Frontal cortex (tissue), 3 donors: ENCODE measurements at regions not wholly inside any gene's neighbourhood (a gene's known extent, or its start where the extent isn't known, plus 50 kb on each side); places are given as distances from the start of the nearest gene placed in this dataset.

Experiments used
- DNase-seq, 2 donors: peaks; one replicate each; pipeline ENCODE4 v3.0.0; 2012; ENCODE audit warnings: low spot score in 2 of 2
- FAIRE-seq: peaks from 2 replicates; lab custom pipeline; 2012; peaks lifted over from hg19 to GRCh38; lab: Jason Lieb, UNC
- donor health status: control.
- donor health status: control.
- donor health status: control.

DNA sequence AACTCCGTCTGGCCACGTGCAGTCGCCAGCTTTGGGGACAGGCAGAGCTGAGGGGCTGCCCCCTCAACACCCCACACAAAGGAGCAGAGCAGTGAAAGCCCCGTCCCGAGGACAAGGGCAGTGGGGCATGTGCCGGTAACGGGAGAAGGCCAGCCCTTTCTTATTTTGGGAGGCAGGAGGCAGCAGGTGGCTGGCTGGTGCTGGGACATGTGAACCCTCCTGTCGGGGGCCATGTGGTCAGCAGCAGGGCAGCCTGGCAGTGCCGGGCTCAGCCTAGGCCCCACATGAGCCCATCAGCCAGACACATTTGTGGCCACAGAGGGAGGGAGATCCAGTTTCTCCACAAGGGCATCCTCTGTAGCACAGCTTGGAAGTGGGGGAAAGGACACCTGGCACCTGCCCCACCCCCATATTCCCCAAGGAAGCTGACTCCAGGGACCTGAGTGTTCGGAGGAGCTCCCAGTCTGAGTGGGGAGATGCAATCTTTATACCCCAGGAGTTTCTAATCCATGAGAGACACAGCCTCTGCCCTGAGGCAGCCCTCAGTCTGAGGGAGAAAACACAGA is 137.6 kb downstream of the MRPL14 start:
- FAIRE-seq (no peak), DNase-seq (no peak)

DNA sequence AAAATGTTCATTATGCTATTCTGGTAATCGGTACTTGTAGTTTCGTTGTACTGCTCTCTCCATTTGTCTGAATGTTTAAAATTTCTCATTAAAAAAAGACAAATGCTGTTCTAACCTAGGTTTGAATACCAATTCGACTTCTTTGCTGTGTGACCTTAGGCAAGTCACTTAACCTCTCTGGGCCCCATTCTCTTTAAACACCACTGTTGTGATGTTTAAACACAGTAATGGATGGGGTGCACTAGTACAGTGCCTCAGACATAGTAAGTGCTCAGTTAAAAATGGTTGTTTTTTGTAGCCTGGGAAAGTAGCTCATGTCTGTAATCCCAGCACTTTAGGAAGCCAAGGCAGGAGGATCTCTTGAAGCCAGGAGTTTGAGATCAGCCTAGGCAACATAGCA is 138.5 kb downstream of the MRPL14 start:
- FAIRE-seq: no peak

DNA sequence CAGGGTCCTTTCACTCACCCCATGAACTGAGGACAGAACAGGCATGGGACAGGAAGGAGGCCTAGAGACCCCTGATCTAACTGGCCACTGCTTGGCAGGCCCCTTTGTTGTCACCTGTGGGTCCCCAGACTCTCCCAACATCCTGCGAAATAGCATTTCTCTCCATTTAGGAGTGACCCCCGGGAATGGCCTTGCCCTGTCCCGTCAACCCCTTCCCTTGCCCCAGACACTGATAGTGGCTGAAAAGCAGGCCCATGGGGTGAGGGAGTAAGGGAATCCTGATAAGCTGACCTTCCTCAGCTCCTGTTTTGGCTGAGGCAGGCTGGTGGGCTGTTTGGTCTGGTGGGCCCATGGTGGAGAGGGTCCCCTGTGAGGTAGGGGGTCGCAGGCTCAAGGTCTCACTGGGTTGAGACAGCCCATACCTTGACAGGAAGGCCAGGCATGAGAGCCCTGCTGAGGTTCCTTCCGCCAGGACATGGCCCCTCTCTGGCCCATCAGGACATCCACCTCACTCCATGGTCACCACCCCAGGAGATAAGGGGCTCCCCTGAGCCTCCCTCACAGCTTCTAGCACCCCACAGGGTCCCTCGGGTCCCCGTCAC is 139.3 kb downstream of the MRPL14 start:
- FAIRE-seq (no peak), DNase-seq (no peak)

More for the DNA sequence above, 138.5 kb downstream of the MRPL14 start:
- no peak for DNase-seq

DNA sequence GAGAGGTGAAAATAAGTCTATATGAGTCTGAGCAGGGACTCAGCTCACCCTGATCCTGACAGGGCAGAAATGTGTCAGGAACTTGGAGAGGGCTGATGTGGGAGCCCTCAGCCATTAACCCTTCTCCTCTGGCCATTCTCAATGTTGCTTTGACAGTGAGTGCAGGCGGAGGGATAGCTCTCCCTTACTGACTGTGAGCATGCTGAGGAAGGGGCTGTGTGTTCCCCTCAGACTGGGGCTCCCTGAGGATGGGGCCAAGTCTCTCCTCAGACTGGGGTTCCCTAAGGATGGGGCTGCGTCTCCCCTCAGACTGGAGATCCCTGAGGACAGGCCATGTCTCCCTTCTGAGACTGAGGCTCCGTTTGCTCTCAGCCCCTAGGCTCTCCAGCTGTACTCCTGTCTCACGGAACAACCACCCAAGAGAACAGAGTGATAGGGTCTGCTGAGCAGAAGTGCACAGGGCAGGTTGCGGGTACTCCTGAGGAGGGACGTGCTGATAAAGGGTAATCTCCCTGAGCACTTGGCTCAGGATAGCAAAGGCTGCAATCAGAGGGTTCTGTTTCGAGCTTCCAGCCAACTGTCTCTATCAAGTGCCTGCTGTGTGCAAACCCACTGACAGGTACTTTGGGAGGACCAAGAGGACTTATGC is 141.0 kb downstream of the MRPL14 start:
- DNase-seq (no peak), FAIRE-seq (no peak)

DNA sequence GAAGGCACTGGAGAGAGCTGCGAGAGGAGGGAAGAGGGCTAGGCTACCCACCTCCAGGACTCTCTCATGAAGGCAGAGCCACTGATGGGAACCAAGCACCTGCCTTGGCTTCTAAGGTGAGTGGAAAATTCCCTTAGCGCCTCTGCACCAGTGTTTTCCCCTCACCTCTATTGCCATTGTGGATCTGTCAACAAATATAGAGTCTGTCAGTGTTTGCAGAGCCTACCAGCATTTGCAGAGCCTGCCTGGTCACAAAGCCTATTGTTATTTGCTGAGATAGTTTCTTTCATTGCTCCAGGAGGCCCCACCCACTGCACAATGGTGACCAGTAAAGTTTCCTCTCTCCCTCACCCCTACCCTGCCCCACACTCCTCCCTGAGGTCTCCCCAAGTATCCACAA is 141.9 kb downstream of the MRPL14 start:
- DNase-seq: no peak
- FAIRE-seq: no peak

DNA sequence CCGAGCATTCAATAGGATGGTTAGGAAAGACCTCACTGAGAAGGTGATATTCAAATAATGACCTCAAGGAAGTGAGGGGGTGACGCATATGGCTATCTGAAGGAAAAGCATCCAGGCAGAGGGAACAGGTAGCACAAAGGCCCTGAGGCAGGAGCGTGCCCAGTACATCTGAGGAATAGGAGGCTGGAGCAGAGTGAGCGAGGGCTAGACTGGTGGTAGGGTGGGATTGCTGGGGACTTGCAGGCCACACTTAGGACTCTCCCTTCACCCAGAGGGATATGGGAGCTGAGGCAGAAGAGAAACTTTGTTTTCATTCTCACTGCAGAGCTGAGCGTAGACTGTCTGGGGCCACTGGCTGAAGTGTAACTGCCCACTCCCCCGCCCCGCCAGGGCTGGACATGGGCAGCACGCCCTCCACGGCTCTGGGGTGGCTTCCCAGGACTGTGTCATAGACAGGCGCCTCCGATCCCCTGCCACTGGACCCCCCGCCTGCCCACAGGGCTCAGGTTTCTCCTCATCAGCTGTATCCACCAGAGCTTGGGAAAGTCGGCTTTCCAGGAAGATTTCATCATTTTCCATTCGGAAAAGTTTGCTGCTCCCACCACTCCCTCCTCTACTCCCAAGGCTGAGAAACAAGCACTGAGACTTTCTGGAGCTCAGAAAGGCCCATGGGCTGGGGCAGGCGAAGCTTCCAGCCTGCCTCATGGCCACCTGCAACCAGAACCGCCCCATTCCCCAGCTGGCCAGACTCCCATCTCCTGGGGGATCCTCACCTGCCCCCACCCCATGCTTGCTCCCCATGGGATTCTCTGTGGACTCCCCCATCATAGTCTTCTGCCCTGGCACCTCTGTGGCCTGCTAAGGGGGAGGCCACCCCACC is 142.6 kb downstream of the MRPL14 start:
- no peak for FAIRE-seq
- no peak for DNase-seq

DNA sequence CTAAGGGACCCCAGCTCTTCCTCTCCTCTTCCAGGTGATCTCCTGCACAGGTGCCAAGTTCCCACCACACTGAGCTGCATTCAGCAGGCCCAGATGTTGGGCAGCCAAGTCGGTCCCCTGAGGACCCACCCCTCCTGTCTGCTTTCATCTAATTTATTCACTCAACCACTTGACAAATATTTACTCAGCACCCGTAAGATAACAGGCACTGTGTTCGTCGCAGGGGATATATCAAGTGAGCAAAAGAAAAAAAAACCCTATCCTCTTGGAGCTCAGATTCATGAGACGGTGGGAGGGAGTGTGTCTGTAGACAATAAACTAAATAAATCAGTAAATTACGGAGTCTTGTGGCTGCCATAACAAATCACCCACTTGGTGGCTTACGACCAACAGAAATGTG is 143.6 kb downstream of the MRPL14 start:
- DNase-seq (no peak), FAIRE-seq (no peak)

DNA sequence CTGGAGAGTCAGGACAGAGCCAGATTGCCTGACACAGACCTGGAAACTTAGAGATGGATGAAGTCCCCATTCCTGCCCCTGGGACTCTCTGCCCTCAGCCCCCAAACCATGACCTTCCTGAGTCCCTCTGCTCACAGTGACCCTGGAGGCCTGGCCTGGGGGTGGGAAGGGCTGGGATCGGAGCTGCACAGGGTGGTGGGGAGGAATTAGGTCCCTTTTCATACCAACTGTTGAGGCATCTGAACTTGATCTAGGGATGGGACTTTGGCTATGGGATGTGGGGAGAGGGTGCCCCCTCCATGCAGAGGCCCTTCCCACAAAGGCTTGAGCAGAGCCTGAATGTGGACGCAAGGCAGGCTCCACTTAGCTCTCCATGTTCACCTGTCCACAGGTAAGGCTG is 144.1 kb downstream of the MRPL14 start:
- FAIRE-seq: no peak
- DNase-seq: no peak

DNA sequence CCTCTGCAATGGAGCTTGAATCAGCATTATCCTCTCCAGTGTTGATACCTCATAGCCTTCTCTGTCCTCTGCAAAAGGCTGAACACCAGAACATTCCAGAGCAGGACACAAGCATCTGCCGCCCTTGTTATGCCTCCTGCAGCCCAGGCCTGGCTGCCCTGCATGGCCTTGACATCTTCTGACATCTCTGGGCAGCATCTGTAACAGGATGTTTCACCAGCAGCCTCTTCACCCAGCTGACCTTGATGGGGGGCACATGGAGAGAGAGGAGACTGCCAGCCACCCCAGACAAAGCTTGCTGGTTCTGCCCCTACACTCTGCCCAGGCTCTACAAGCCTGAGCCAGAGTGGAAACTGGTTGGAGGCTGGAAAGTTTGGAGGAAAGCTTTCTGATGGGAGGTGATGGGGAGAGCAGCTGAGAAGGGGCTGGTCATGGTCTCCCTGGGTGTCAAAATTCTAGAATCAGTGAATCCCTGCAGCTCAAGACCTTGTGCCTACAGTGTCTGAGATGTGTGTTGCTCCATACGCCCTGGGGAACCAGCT is 145.1 kb downstream of the MRPL14 start:
- FAIRE-seq: no peak
- DNase-seq: no peak

DNA sequence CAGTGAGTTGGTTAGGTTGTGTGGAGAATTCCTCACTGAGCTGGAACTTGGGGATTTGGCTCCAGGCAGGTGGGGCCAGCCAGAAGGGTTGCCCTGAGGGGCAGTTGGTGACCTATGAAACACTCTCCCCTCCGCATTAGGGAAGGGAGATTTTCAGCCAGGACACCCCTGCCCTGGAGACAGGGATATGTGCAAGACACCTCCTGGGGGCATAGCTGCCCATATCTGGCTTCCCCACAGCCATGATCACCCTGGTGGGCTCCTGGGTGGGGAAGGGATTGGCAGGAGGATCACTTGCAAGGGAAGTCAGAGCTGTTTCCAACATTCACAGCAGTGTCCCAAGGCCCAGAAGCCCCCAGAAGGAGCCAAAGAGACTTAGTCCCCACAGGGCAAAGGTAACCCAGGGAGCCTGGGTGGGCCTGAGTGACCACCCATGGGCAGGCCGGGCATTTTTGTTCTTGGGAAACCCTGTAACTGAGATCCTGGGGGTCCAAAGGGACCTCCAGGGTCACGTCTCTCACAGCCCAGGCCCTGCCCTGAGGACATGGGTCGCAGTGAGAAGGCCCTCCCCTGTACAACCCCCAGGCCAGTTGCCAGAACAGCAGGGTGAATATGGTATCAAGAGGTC is 145.8 kb downstream of the MRPL14 start:
- no peak for DNase-seq
- no peak for FAIRE-seq

DNA sequence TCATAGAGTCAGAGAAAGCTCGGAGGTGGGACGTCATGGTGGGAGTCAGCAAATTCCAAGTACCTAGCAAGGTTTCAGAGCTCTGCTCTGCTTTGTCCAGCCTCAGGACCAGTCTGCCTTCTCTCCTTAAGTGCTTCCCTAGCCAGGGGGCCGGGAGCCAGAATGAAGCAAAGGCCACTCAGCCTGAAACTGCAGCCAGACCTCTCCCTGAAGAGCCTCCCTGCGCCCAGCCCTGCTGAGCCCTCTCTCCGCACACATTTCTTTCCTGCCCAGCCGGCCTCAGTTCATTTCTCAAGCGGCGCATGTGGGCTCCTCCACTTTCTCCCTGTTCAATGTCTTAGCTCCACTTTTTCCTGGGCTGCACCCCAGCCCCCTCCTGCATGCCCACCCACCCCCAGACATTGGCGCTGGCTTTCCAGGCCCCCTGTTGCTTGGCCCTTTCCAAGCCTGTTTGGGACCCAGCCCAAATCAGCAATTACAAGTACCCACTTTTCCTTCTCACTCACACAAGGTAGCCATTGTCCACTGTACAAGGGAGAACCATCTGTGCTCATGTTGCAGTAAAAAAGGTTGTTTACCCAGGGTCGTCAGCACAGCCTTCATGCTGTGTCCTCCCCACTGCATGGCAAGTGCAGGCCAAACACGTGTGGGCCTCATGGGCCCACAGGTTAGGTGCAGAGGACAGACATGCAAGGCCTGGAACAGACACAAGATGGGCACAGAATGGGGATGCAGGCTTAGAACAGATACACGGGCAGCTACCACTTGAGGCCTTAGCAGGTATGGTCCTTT is 147.1 kb downstream of the MRPL14 start:
- no peak for DNase-seq
- FAIRE-seq: no peak

DNA sequence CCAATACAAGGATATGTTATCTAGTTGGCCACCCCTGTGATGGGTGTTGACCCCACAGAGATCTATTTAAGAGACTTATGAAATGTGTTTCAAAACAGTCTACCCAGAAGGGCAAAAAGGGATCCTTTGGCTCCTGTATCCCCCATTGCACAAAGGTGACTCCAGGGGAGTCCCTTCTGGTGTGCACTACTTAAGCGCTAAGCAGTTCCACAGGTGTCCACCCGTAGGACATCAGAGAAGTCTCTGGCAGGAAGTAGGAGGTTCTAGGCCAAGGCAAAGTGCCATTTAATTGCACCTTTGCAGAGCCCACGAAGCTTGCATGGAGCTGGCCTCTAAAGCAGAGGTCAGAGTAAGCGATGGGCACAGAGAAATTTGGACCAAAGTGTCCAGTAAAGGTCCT is 147.7 kb downstream of the MRPL14 start:
- FAIRE-seq: no peak

DNA sequence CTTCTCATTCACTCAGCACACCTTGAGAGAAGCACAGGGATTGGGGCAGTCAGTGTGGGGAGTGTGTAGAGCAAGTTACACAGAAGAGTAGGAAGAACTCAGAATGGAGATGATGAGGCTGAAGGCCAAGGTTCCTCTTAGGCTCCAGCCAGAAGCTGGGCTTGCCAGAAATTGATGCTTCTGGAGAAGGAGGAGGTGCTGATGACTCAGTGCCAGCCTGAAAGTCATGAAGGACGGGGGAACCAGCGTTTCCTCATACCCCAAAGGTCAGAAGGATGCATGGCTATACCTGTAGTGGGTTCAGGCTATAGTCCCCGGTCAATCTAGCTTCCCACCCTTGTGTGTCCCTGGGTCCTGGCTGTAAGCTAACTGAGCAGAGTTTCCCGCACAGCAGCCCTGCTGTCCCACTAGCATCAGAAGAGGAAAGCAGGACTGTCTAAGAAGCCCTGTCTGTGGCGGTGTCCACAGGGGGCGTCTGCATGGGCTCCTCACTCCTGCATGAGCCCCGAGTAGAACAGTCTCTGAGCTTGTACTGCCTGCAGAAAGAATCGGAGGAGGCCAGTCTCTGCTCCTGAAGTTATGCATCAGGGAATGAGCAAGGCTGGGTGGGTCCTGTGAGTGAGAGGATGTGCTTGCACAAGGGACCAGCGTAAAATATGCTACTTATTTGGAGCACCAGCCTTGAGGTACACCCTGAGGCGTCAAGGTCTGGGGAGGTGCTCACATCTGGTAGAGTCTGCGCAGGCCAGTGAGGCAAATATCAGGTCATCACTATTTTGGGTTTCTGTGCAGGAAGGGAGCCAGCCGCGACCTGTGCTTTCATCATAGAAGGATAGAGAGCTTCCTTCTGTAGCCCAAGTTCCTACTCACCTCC is 148.5 kb downstream of the MRPL14 start:
- DNase-seq (no peak), FAIRE-seq (no peak)

More for the DNA sequence above, 147.7 kb downstream of the MRPL14 start:
- no peak for DNase-seq

DNA sequence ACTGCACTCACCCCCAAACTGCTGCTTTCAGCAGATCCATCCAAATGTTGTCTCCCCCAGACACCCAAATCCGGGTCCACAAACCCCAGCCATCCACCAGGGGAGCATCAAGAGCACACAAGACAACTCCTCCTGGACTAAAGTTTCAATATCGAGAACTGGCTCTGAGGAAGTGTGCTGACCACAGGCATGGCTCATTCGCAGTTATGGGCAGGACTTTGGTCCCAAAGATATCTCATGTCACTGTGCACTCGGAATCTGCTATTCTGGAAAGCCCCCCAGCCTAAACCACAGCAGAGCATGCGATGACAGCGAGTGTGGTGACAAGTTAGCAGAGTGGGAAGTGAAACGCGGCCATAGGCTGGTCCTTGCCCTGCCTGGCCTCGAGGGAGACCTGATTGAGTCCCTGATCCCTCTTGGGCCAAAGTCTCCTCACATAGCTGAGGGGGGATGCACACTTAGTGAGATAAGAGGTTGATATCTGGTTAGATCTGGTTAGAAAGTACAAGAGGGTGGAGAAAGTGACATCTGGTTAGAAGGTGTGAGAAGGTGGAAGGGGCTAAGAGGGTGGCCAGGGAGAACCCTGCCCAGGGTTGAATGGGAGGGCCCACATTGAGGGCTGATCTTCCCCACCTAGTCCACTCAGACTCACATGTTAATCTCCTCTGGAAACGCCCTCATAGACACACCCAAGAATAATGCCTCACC is 149.7 kb downstream of the MRPL14 start:
- no peak for DNase-seq
- FAIRE-seq: no peak

DNA sequence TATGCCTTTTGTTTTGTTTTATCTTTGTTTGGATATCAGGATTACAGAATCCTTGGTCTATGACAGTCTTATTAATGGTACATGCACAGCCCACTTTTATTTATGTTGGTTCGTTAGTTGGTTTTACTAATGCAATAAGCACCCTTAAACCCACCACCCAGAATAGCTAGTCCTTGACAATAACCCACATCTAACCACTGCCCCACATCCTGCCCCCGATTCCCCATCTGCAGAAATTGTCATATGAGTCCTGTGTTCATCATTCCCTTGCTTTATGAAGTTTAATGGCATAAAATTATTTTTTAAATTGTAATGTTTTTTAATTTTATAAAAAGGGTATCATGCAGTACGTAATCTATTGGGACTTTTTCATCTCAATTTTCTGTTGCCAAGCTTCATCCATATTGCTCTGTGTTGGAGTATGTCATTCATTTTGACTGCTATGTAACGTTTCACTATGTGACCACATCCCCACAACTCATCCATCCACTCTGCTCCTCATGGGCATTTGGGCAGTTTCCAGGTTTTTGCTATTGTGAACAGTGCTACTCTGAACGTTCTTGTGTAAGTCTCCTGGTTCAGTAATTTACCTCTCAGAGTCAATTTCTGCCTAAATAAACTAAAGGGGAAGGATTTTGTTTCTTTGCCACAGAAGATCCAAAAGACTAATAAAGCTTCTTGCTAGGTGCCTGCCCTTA is 150.4 kb downstream of the MRPL14 start:
- FAIRE-seq: no peak
- DNase-seq: no peak

DNA sequence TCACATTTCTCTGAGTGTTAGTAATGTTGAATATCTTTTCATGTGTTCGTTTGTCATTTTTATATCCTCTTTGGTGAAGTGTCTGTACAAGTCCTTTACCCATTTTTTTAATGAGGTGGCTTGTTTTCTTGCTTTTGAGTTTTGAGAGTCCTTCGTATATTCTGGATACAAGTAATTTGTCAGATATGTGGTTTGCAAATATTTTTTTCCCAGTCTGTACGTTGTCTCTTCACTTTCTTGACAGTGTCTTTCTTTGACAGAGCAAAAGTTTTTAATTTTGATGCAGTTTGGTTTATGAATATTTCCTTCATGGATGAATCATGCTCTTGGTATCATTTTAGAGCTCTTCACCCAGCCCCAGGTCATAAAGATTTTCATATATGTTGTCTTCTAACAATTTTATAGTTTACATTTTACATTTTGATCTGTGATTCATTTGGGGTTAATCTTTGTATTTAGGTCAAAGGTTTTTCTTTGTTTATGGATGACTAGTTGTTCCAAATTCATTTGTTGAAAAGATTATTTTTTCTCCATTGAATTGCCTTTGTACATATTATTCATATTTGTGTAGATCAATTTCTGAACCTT is 152.5 kb downstream of the MRPL14 start:
- DNase-seq (no peak), FAIRE-seq (no peak)

DNA sequence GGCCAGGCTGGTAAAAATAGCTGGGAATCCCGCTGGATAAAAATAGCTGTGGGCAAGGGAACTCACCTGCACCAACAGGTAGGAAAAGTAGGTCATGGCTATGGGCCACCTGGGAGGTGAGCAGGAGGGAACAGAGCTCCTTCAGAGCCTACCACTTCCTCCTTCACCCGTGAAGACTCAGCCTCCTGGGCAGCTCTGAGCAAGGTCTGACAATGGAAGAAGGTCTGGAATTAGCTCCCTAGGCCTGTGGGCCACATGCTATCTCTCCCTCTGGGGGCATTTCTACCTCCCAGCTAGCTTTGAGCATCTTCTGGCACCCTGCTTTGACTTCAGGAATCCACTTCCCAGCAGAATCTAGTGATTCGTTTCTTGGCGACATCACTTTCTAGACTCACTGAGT is 153.9 kb downstream of the MRPL14 start:
- DNase-seq (no peak), FAIRE-seq (no peak)
